ENCODE measurements at regions not wholly inside any gene's neighbourhood (a gene's known extent, or its start where the extent isn't known, plus 50 kb on each side); places are given as distances from the start of the nearest gene placed in this dataset.
"Not testable (repeated sequence)": the region's sequence is repeated elsewhere in the genome, so short reads cannot be mapped to it uniquely, and the experiment has no call there.

DNA sequence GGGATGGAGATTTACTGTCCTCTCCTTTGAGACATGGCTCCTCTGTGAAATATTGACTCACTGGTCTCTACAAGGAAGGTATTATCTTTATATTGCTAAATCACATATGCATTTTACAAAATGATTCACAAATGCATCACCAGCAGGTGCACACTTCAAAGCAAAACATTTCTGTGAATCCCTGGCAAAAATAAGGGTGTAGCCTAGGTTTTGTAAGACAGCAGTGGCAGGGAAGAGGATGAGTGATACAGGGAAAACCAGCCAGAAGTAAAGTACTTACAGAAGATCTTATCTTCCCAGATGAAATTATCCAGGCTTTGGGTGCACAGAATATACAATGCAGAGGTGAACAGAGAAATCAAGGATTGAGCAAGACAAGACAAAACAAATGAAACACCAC, 1094.6 kb downstream of the GATA3 start:
- ChIA-PET POLR2A (no interaction called here), CTCF (interaction anchor here (0.6 kb wide), 1 partner anchor 10 kb away, joined by 3 read pairs; no protein-coding TSS in a partner anchor)
- H3K9me3 ChIP-seq (replicated peaks; ENCODE audit: control insufficient read depth, insufficient read depth, low read length): no peaks in the 10 kb centered on the region
- no peak overlapping the region for H3K9ac ChIP-seq (replicated peaks; ENCODE audit: extremely low read depth, insufficient read depth, low read length)
- no peak overlapping the region for H3K4me2 ChIP-seq (ENCODE audit: insufficient read depth, low read length)
- FAIRE-seq: no peak
- dilution Hi-C loops (cut with MboI; ENCODE audit: extremely low pct_ligation_motif_present, low sequenced_read_pairs): no loop called here
- no peak overlapping the region for H3K4me3 ChIP-seq (replicated peaks in 1 of 3; ENCODE audit: insufficient read depth in 1 of 3, low read depth in 1 of 3, low read length in 3 of 3)
- BruUV-seq (replicated peaks): no TSS peak
- H3K9me1 ChIP-seq (replicated peaks; ENCODE audit: control insufficient read depth, extremely low read depth, insufficient read depth, low read length): no peaks in the 10 kb centered on the region
- no peak overlapping the region for H3K27ac ChIP-seq (ENCODE audit: insufficient read depth, low read depth, low read length)
- no peak for DNase-seq (ENCODE audit: low read depth, low spot score)
- H2AFZ ChIP-seq (ENCODE audit: low read depth, low read length): no peak overlapping the region
- H3K36me3 ChIP-seq (ENCODE audit: control insufficient read depth in 2 of 2, extremely low read depth in 1 of 2, insufficient read depth in 2 of 2, low read length in 2 of 2): no peaks in the 10 kb centered on the region
- no peaks in the 10 kb centered on the region for H4K20me1 ChIP-seq (replicated peaks; ENCODE audit: control insufficient read depth, extremely low read depth, insufficient read depth, low read length)
- H3K4me1 ChIP-seq (ENCODE audit: control insufficient read depth, extremely low read depth, insufficient read depth, low read length): no peaks in the 10 kb centered on the region
- intact Hi-C loops (cut with micrococcal nuclease): no loop called here
- H3K79me2 ChIP-seq (ENCODE audit: control insufficient read depth, insufficient read depth, low read length): no peaks in the 10 kb centered on the region
- TF ChIP-seq, protein P1, sequence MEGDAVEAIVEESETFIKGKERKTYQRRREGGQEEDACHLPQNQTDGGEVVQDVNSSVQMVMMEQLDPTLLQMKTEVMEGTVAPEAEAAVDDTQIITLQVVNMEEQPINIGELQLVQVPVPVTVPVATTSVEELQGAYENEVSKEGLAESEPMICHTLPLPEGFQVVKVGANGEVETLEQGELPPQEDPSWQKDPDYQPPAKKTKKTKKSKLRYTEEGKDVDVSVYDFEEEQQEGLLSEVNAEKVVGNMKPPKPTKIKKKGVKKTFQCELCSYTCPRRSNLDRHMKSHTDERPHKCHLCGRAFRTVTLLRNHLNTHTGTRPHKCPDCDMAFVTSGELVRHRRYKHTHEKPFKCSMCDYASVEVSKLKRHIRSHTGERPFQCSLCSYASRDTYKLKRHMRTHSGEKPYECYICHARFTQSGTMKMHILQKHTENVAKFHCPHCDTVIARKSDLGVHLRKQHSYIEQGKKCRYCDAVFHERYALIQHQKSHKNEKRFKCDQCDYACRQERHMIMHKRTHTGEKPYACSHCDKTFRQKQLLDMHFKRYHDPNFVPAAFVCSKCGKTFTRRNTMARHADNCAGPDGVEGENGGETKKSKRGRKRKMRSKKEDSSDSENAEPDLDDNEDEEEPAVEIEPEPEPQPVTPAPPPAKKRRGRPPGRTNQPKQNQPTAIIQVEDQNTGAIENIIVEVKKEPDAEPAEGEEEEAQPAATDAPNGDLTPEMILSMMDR (IDR thresholded peaks at IDR 0.05; ENCODE audit: extremely low read depth in 1 of 2, insufficient read depth in 1 of 2, low read depth in 1 of 2, low read length in 2 of 2): no peak
- no peak for TF ChIP-seq POLR2A (IDR thresholded peaks at IDR 0.05; ENCODE audit: low read depth, low read length)
- TF ChIP-seq, protein P2, sequence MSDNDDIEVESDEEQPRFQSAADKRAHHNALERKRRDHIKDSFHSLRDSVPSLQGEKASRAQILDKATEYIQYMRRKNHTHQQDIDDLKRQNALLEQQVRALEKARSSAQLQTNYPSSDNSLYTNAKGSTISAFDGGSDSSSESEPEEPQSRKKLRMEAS (IDR thresholded peaks at IDR 0.05; ENCODE audit: insufficient read depth, insufficient read length): no peak
- TF ChIP-seq POLR2AphosphoS5 (IDR thresholded peaks at IDR 0.05; ENCODE audit: insufficient read depth, low read depth, low read length): no peak
- no peak for TF ChIP-seq JUN (IDR thresholded peaks at IDR 0.05; ENCODE audit: borderline replicate concordance, insufficient read depth, insufficient read length, low read depth)
- TF ChIP-seq EZH2 (IDR thresholded peaks at IDR 0.05; ENCODE audit: borderline replicate concordance, low read depth, low read length, severe bottlenecking): no peak
- TF ChIP-seq GATA2 (IDR thresholded peaks at IDR 0.05; ENCODE audit: insufficient read depth, insufficient read length, low read depth, low read length): no peak
- no peak for TF ChIP-seq FOS (IDR thresholded peaks at IDR 0.05; ENCODE audit: borderline replicate concordance, insufficient read depth, low read length)
- no peak for TF ChIP-seq MYC (IDR thresholded peaks at IDR 0.05; ENCODE audit: low read depth, low read length)
- H3K27me3 ChIP-seq (ENCODE audit: control insufficient read depth in 2 of 2, insufficient read depth in 2 of 2, low read length in 2 of 2): peaks cover 2 to 5% of the 10 kb centered on the region in 2 experiments

DNA sequence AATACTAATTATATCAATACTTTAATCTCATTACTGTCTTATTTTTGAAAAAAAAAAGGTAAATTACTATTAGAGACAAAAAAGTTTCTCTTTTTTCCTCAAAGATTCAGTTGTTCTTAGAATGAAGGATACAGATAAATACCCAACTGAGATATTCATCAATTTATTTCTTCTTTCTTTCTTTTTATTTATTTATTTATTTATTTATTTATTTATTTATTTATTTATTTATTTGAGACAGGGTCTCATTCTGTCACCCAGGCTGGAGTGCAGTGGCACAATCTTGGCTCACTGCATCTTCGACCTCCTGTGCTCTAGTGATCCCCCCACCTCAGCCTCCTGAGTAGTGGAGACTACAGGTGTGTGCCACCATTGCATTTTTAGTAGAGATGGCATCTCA, 1098.6 kb downstream of the GATA3 start:
- H2AFZ ChIP-seq (ENCODE audit: low read depth, low read length); BruUV-seq (replicated peaks); H3K4me3 ChIP-seq (replicated peaks in 1 of 3; ENCODE audit: insufficient read depth in 1 of 3, low read depth in 1 of 3, low read length in 3 of 3); H4K20me1 ChIP-seq (replicated peaks; ENCODE audit: control insufficient read depth, extremely low read depth, insufficient read depth, low read length); DNase-seq (ENCODE audit: low read depth, low spot score); H3K4me1 ChIP-seq (ENCODE audit: control insufficient read depth, extremely low read depth, insufficient read depth, low read length); H3K27ac ChIP-seq (ENCODE audit: insufficient read depth, low read depth, low read length); H3K79me2 ChIP-seq (ENCODE audit: control insufficient read depth, insufficient read depth, low read length); H3K36me3 ChIP-seq (ENCODE audit: control insufficient read depth in 2 of 2, extremely low read depth in 1 of 2, insufficient read depth in 2 of 2, low read length in 2 of 2); H3K9me3 ChIP-seq (replicated peaks; ENCODE audit: control insufficient read depth, insufficient read depth, low read length); FAIRE-seq; POLR2A ChIA-PET; H3K9me1 ChIP-seq (replicated peaks; ENCODE audit: control insufficient read depth, extremely low read depth, insufficient read depth, low read length); H3K27me3 ChIP-seq (ENCODE audit: control insufficient read depth in 2 of 2, insufficient read depth in 2 of 2, low read length in 2 of 2); CTCF ChIA-PET; dilution Hi-C loops (cut with MboI; ENCODE audit: extremely low pct_ligation_motif_present, low sequenced_read_pairs); H3K4me2 ChIP-seq (ENCODE audit: insufficient read depth, low read length); H3K9ac ChIP-seq (replicated peaks; ENCODE audit: extremely low read depth, insufficient read depth, low read length): not testable (repeated sequence)
- intact Hi-C loops (cut with micrococcal nuclease): loop anchor here (5.0 kb wide), 1 partner anchor 1596 kb away; no protein-coding TSS in a partner anchor

All from endothelial cell of umbilical vein (primary cell).